ENCODE measurements at regions not wholly inside any gene's neighbourhood (a gene's known extent, or its start where the extent isn't known, plus 50 kb on each side); places are given as distances from the start of the nearest gene placed in this dataset.

DNA sequence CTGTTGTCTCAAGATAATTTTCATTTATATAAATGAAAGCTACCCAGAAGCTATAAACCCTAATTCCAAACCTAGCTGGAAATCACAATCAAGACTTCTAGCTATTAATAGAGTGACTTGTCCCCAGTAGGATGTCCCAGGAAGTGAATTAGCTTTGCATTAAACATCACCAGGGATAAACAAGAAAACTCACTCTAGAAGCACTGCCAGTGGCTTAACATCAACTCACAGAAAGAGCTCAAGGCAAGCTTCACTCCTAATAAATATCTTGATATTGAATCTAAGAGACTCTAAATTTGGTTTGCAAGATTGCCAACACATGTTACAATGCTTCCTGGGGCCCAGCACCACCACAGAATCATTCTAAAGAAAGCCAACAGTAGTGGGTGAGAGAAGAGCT, 468.7 kb upstream of the FAM241A start:
- TF ChIP-seq, protein P1, sequence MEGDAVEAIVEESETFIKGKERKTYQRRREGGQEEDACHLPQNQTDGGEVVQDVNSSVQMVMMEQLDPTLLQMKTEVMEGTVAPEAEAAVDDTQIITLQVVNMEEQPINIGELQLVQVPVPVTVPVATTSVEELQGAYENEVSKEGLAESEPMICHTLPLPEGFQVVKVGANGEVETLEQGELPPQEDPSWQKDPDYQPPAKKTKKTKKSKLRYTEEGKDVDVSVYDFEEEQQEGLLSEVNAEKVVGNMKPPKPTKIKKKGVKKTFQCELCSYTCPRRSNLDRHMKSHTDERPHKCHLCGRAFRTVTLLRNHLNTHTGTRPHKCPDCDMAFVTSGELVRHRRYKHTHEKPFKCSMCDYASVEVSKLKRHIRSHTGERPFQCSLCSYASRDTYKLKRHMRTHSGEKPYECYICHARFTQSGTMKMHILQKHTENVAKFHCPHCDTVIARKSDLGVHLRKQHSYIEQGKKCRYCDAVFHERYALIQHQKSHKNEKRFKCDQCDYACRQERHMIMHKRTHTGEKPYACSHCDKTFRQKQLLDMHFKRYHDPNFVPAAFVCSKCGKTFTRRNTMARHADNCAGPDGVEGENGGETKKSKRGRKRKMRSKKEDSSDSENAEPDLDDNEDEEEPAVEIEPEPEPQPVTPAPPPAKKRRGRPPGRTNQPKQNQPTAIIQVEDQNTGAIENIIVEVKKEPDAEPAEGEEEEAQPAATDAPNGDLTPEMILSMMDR (IDR thresholded peaks at IDR 0.05; ENCODE audit: low read depth, low read length) = no peak
- no peak overlapping the region for H3K4me3 ChIP-seq (ENCODE audit: low read depth, low read length)

DNA sequence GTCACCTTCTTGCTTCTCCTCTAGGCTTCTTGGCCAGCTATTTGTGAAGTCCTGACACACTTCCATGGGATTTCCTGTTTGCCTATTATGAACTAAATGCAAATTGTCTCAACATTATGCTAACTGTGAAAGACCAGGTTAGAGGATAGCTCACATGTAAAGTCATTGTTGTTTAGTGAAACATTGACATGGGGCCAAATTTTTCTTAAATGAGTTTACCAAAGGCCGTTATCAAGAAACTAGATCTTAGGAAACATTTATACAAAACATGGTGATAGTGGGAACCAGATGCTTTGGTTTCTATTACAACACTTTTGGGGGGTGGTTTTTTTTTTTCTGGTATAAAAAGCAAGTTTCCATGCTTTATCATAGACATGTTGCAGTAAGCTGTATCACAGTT, 466.8 kb upstream of the FAM241A start:
- no peak overlapping the region for H3K4me3 ChIP-seq (ENCODE audit: low read depth, low read length)
- TF ChIP-seq, protein P1 (IDR thresholded peaks at IDR 0.05; ENCODE audit: low read depth, low read length) = no peak

DNA sequence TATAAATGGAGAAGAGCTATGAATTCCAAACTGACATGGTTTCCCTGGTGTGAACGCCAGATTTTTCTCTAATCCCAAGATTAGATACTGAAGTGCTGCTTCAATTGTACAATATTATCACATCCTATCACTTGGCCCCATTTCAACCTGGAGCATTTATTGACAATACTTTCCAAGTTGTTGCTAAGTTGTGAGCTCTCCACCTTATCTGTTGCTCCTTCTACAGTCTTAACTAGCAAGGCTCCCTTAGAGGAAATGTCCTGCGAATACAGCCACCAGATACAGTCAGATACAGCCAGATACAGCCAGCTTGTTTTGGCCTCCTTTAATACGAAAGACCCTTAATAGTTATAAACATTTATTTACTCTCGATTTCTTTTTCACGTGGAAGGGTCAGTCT, 466.3 kb upstream of the FAM241A start:
- TF ChIP-seq, protein P1 (IDR thresholded peaks at IDR 0.05; ENCODE audit: low read depth, low read length) = no peak
- H3K4me3 ChIP-seq (ENCODE audit: low read depth, low read length) = no peak overlapping the region

DNA sequence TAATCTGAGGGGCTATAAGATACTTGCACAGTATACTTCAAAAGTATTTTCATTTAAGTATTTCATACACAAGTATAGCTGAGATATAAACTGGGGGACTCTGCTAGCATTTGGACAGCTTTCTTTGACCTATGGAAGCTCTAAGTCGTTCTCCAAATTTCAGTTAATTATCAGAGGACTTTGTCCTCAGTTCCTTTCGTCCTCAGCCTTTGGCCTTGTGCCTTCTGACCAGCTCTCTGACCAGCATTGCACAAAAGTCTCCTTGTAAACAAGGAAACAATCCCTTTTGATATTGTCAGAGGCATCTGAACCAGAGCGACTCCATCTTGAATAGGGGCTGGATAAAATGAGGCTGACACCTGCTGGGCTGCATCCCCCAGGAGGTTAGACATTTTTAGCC, 464.0 kb upstream of the FAM241A start:
- TF ChIP-seq, protein P1 (IDR thresholded peaks at IDR 0.05; ENCODE audit: low read depth, low read length) = no peak
- H3K4me3 ChIP-seq (ENCODE audit: low read depth, low read length) = no peak overlapping the region

DNA sequence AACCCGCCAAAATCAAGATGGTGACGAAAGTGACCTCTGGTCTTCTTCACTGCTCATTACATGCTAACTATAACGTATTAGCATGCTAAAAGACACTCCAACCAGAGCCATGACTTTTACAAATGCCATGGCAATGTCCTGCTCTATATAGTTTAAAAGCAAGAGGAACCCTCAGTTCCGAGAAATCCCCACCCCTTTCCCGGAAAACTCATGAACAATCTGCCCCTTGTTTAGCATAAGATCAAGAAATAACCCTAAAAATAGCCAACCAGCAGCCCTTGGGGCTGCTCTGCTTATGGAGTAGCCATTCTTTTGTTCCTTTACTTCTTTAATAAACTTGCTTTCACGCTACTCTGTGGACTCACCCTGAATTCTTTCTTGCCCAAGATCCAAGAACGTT, 463.5 kb upstream of the FAM241A start:
- TF ChIP-seq, protein P1 (IDR thresholded peaks at IDR 0.05; ENCODE audit: low read depth, low read length) = no peak
- H3K4me3 ChIP-seq (ENCODE audit: low read depth, low read length) = no peak overlapping the region

DNA sequence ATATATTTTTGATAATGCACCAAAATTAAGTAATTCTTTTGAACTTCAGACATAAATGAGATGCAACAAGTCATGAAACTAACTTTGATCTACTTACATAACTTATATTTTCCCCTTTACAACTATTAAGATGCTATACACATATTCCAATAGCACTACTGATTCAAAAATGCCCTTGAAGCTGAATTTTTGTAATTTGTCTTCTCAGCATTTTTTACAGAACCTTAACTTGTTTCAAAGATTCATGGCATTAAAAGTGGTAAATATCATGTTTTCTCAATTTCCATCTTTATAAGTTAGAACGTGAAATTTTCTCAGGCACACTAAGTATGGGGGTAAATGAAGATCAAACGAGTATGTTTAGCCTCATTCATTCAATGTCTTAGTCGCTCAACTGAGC, 460.0 kb upstream of the FAM241A start:
- TF ChIP-seq, protein P1 (IDR thresholded peaks at IDR 0.05; ENCODE audit: low read depth, low read length) = no peak
- no peak overlapping the region for H3K4me3 ChIP-seq (ENCODE audit: low read depth, low read length)

DNA sequence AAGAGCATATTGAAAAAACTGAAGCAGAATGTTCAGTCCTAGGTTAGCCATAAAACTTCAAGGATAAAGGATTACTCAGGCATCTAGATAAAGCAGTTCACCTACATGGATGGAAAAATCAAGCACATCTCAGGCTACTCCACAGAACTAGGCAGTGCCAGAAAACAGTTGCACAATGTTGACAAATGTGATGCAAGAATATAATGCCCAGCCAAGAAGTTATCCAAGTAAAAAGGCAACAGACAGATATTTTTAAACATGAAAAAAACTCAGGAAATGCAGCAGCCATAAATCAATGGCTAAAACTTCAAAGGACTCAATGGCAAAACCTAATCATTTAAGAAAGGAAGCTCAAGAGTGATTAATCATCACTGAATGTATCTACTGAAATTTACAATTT, 456.0 kb upstream of the FAM241A start:
- H3K4me3 ChIP-seq (ENCODE audit: low read depth, low read length) = no peak overlapping the region
- TF ChIP-seq, protein P1 (IDR thresholded peaks at IDR 0.05; ENCODE audit: low read depth, low read length) = no peak
